ENCODE measurements at regions not wholly inside any gene's neighbourhood (a gene's known extent, or its start where the extent isn't known, plus 50 kb on each side); places are given as distances from the start of the nearest gene placed in this dataset.
"Not testable (repeated sequence)": the region's sequence is repeated elsewhere in the genome, so short reads cannot be mapped to it uniquely, and the experiment has no call there.

DNA sequence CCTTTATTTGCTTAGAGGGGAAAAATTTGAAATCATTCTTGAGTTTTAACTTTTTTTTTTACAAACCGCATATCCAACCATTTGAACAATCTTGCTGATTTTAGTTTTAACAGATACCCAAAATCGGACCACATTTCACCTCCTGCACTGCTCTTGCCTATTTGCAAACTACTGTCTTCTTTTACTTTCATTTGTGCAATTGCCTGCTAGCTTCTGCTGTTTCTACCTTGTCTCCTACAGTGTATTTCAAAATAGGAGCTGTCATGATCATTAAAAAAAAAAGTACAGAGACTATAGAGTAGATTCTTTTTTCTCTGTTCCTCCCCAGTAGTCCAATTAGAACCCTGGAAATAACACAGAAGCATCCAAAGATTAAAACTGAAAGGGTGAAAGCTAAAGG is 1081.2 kb downstream of the SOCS6 start:
- no peak for DNase-seq (ENCODE audit: unreplicated experiment)
- intact Hi-C loops (cut with micrococcal nuclease), result no loop called here
- H3K4me3 Mint-ChIP-seq (ENCODE audit: unreplicated experiment), result no peak overlapping the region
- CTCF ChIA-PET, result interaction anchor here (0.6 kb wide), 1 partner anchor 296 kb away, joined by 3 read pairs; no protein-coding TSS in a partner anchor
- H3K4me1 Mint-ChIP-seq (ENCODE audit: insufficient read depth, unreplicated experiment), result no peaks in the 10 kb centered on the region
- peaks cover 28% of the 10 kb centered on the region for H3K27me3 Mint-ChIP-seq (ENCODE audit: insufficient read depth, unreplicated experiment)
- no peaks in the 10 kb centered on the region for H3K36me3 Mint-ChIP-seq (ENCODE audit: insufficient read depth, unreplicated experiment)
- TF ChIP-seq, protein P1, sequence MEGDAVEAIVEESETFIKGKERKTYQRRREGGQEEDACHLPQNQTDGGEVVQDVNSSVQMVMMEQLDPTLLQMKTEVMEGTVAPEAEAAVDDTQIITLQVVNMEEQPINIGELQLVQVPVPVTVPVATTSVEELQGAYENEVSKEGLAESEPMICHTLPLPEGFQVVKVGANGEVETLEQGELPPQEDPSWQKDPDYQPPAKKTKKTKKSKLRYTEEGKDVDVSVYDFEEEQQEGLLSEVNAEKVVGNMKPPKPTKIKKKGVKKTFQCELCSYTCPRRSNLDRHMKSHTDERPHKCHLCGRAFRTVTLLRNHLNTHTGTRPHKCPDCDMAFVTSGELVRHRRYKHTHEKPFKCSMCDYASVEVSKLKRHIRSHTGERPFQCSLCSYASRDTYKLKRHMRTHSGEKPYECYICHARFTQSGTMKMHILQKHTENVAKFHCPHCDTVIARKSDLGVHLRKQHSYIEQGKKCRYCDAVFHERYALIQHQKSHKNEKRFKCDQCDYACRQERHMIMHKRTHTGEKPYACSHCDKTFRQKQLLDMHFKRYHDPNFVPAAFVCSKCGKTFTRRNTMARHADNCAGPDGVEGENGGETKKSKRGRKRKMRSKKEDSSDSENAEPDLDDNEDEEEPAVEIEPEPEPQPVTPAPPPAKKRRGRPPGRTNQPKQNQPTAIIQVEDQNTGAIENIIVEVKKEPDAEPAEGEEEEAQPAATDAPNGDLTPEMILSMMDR (IDR thresholded peaks at IDR 0.05; ENCODE audit: unreplicated experiment), result no peak
- H3K27ac Mint-ChIP-seq (ENCODE audit: low read depth, unreplicated experiment), result no peak overlapping the region
- H3K9me3 Mint-ChIP-seq (ENCODE audit: unreplicated experiment), result peaks cover 18% of the 10 kb centered on the region
- POLR2A ChIA-PET, result no interaction called here
- no TSS peak for BruUV-seq (replicated peaks)

DNA sequence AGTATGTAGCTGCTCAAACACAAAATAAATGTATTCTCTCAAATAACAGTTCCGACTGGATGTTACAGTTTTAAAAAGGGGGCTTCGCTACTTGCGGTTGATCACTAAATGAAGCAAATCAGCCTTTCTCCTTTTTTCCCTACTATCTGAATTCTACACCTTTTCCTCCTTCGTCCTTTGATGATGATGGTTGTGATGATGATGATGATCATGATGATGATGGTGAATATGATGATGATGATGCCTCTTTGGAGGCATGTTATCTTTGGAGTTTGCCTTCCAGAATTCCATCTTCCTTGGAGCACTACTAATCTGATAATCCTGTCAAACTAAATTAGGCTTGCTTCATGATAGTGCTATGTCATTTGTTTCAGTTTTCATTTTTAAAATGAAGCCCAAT is 1073.3 kb downstream of the SOCS6 start:
- Mint-ChIP-seq H3K4me1 (ENCODE audit: insufficient read depth, unreplicated experiment) (no peaks in the 10 kb centered on the region), H3K9me3 (ENCODE audit: unreplicated experiment) (peaks cover 11% of the 10 kb centered on the region), H3K27ac (ENCODE audit: low read depth, unreplicated experiment) (no peak overlapping the region), H3K36me3 (ENCODE audit: insufficient read depth, unreplicated experiment) (no peaks in the 10 kb centered on the region), H3K27me3 (ENCODE audit: insufficient read depth, unreplicated experiment) (peaks cover 28% of the 10 kb centered on the region), H3K4me3 (ENCODE audit: unreplicated experiment) (no peak overlapping the region)
- no peak for DNase-seq (ENCODE audit: unreplicated experiment)
- ChIA-PET POLR2A (interaction anchor here (0.7 kb wide), 1 partner anchor 1310 kb away, joined by 3 read pairs; no protein-coding TSS in a partner anchor), CTCF (no interaction called here)
- no TSS peak for BruUV-seq (replicated peaks)
- TF ChIP-seq, protein P1 (IDR thresholded peaks at IDR 0.05; ENCODE audit: unreplicated experiment), result no peak
- intact Hi-C loops (cut with micrococcal nuclease), result no loop called here

DNA sequence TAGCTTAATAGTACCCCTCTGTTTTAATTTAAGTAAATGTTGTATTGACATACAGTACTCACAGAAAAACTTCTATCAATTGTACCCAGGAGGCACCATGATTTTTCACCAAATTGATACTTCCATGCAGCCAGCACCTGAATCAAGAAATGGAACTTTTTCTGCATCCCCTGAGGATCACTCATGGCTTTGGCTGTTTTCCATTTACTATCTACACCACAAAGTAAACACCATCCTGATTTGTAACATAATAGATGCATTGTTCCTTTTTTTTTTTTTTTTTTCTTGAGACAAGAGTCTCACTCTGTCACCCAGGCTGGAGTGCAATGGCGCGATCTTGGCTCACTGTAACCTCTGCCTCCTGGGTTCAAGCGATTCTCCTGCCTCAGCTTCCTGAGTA is 1066.8 kb downstream of the SOCS6 start:
- H3K27me3 Mint-ChIP-seq (ENCODE audit: insufficient read depth, unreplicated experiment); BruUV-seq (replicated peaks); intact Hi-C loops (cut with micrococcal nuclease); H3K4me1 Mint-ChIP-seq (ENCODE audit: insufficient read depth, unreplicated experiment); H3K27ac Mint-ChIP-seq (ENCODE audit: low read depth, unreplicated experiment); POLR2A ChIA-PET; DNase-seq (ENCODE audit: unreplicated experiment); H3K9me3 Mint-ChIP-seq (ENCODE audit: unreplicated experiment); H3K36me3 Mint-ChIP-seq (ENCODE audit: insufficient read depth, unreplicated experiment); H3K4me3 Mint-ChIP-seq (ENCODE audit: unreplicated experiment): not testable (repeated sequence)
- CTCF ChIA-PET, result interaction anchor here (0.6 to 0.8 kb wide), 2 partner anchors 13 to 103 kb away, joined by 3 read pairs; no protein-coding TSS in a partner anchor

DNA sequence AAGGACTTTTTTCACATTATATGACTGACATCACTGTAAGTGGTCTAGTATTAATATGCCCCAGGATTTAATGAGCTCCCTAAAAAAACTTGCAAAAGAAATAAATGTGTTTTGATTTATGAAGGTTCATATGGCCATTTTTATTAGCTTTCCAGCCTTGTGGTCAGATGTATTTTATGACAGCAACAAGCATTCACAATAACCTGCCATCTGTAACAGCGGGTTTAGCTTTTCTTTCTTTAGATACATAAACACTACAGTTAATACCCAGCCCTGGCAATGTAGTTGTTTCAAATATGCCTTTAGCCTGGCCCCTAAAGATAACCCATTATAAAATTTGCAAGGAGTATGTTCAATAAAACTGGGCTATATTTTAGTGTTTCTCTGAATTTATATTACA is 1063.8 kb downstream of the SOCS6 start:
- POLR2A ChIA-PET, result no interaction called here
- H3K36me3 Mint-ChIP-seq (ENCODE audit: insufficient read depth, unreplicated experiment), result no peaks in the 10 kb centered on the region

More for the DNA sequence above, 1063.8 kb downstream of the SOCS6 start:
- CTCF ChIA-PET, result no interaction called here
- Mint-ChIP-seq H3K9me3 (ENCODE audit: unreplicated experiment) (no peaks in the 10 kb centered on the region), H3K27ac (ENCODE audit: low read depth, unreplicated experiment) (no peak overlapping the region), H3K4me3 (ENCODE audit: unreplicated experiment) (no peak overlapping the region), H3K4me1 (ENCODE audit: insufficient read depth, unreplicated experiment) (no peaks in the 10 kb centered on the region), H3K27me3 (ENCODE audit: insufficient read depth, unreplicated experiment) (peaks cover 8% of the 10 kb centered on the region)
- intact Hi-C loops (cut with micrococcal nuclease), result no loop called here
- no TSS peak for BruUV-seq (replicated peaks)
- TF ChIP-seq, protein P1 (IDR thresholded peaks at IDR 0.05; ENCODE audit: unreplicated experiment), result no peak
- DNase-seq (ENCODE audit: unreplicated experiment), result no peak

Data from MCF 10A (cell line).